ENCODE measurements at regions not wholly inside any gene's neighbourhood (a gene's known extent, or its start where the extent isn't known, plus 50 kb on each side); places are given as distances from the start of the nearest gene placed in this dataset.

GRCh38 chr4:62661821-62662220 lies 1461.7 kb downstream of the ADGRL3 start:
- no peak for DNase-seq (ENCODE audit: unreplicated experiment)
- no peaks in the 10 kb centered on the region for H3K4me1 Mint-ChIP-seq (ENCODE audit: insufficient read depth, unreplicated experiment)
- no peak for TF ChIP-seq CTCF (IDR thresholded peaks at IDR 0.05; ENCODE audit: unreplicated experiment)
- no peaks in the 10 kb centered on the region for H3K9me3 Mint-ChIP-seq (ENCODE audit: unreplicated experiment)
- H3K27ac Mint-ChIP-seq (ENCODE audit: low read depth, unreplicated experiment): no peak overlapping the region
- no peaks in the 10 kb centered on the region for H3K27me3 Mint-ChIP-seq (ENCODE audit: insufficient read depth, unreplicated experiment)
- H3K36me3 Mint-ChIP-seq (ENCODE audit: insufficient read depth, unreplicated experiment): no peaks in the 10 kb centered on the region
- intact Hi-C loops (cut with micrococcal nuclease): no loop called here
- CTCF ChIA-PET: no interaction called here
- POLR2A ChIA-PET: no interaction called here
- BruUV-seq (replicated peaks): no TSS peak
- no peak overlapping the region for H3K4me3 Mint-ChIP-seq (ENCODE audit: unreplicated experiment)

- intact Hi-C loops (cut with micrococcal nuclease): no loop called here
- CTCF ChIA-PET: interaction anchor here (0.6 to 0.8 kb wide), 3 partner anchors 12 to 1528 kb away, joined by 3 to 5 read pairs (median 4); no protein-coding TSS in a partner anchor
- no peak for TF ChIP-seq CTCF (IDR thresholded peaks at IDR 0.05; ENCODE audit: unreplicated experiment)
- no TSS peak for BruUV-seq (replicated peaks)
- Mint-ChIP-seq H3K9me3 (ENCODE audit: unreplicated experiment) (no peaks in the 10 kb centered on the region), H3K4me1 (ENCODE audit: insufficient read depth, unreplicated experiment) (peaks cover 9% of the 10 kb centered on the region), H3K27ac (ENCODE audit: low read depth, unreplicated experiment) (no peak overlapping the region), H3K36me3 (ENCODE audit: insufficient read depth, unreplicated experiment) (no peaks in the 10 kb centered on the region), H3K27me3 (ENCODE audit: insufficient read depth, unreplicated experiment) (no peaks in the 10 kb centered on the region), H3K4me3 (ENCODE audit: unreplicated experiment) (no peak overlapping the region)
- no peak for DNase-seq (ENCODE audit: unreplicated experiment)
- POLR2A ChIA-PET: no interaction called here
These were observed 1455.9 kb downstream of the ADGRL3 start for GRCh38 chr4:62656006-62656405.

- no peak overlapping the region for H3K27ac Mint-ChIP-seq (ENCODE audit: low read depth, unreplicated experiment)
- no TSS peak for BruUV-seq (replicated peaks)
- intact Hi-C loops (cut with micrococcal nuclease): loop anchor here (1.0 to 10.0 kb wide), 6 partner anchors 240 to 1840 kb away; partner anchors contain the start of gene ADGRL3
- no peak overlapping the region for H3K4me3 Mint-ChIP-seq (ENCODE audit: unreplicated experiment)
- peaks cover 18% of the 10 kb centered on the region for H3K4me1 Mint-ChIP-seq (ENCODE audit: insufficient read depth, unreplicated experiment)
- POLR2A ChIA-PET: interaction anchor here (0.9 kb wide), 1 partner anchor 903 kb away, joined by 3 read pairs; no protein-coding TSS in a partner anchor
- no peaks in the 10 kb centered on the region for H3K36me3 Mint-ChIP-seq (ENCODE audit: insufficient read depth, unreplicated experiment)
- H3K9me3 Mint-ChIP-seq (ENCODE audit: unreplicated experiment): peaks cover 5% of the 10 kb centered on the region
- no peaks in the 10 kb centered on the region for H3K27me3 Mint-ChIP-seq (ENCODE audit: insufficient read depth, unreplicated experiment)
- DNase-seq (ENCODE audit: unreplicated experiment): peak; percentile 78
- CTCF ChIA-PET: interaction anchor here (0.5 to 1.2 kb wide), 15 partner anchors 8 to 1838 kb away, joined by 3 to 6 read pairs (median 3); no protein-coding TSS in a partner anchor
- TF ChIP-seq CTCF (IDR thresholded peaks at IDR 0.05; ENCODE audit: unreplicated experiment): peak; percentile 66
These were observed 1444.2 kb downstream of the ADGRL3 start for GRCh38 chr4:62644372-62644771.

GRCh38 chr4:62640296-62640695 lies 1440.2 kb downstream of the ADGRL3 start:
- ChIA-PET CTCF (interaction anchor here (0.6 to 0.8 kb wide), 2 partner anchors 11 to 556 kb away, joined by 4 to 5 read pairs; no protein-coding TSS in a partner anchor), POLR2A (no interaction called here)
- no peak for TF ChIP-seq CTCF (IDR thresholded peaks at IDR 0.05; ENCODE audit: unreplicated experiment)
- Mint-ChIP-seq H3K27ac (ENCODE audit: low read depth, unreplicated experiment) (no peak overlapping the region), H3K4me1 (ENCODE audit: insufficient read depth, unreplicated experiment) (peaks cover 12% of the 10 kb centered on the region), H3K4me3 (ENCODE audit: unreplicated experiment) (no peak overlapping the region), H3K36me3 (ENCODE audit: insufficient read depth, unreplicated experiment) (no peaks in the 10 kb centered on the region), H3K9me3 (ENCODE audit: unreplicated experiment) (no peaks in the 10 kb centered on the region), H3K27me3 (ENCODE audit: insufficient read depth, unreplicated experiment) (no peaks in the 10 kb centered on the region)
- intact Hi-C loops (cut with micrococcal nuclease): loop anchor here (5.0 to 10.0 kb wide), 5 partner anchors 235 to 1835 kb away; partner anchors contain the start of gene ADGRL3
- peak; percentile 32 for DNase-seq (ENCODE audit: unreplicated experiment)
- no TSS peak for BruUV-seq (replicated peaks)

All from MCF 10A (cell line).